ENCODE measurements at regions not wholly inside any gene's neighbourhood (a gene's known extent, or its start where the extent isn't known, plus 50 kb on each side); places are given as distances from the start of the nearest gene placed in this dataset.

- DNase-seq (ENCODE audit: low spot score) (no peak), ATAC-seq (no peak)
- no peak overlapping the region for H3K4me2 ChIP-seq
- H3K4me1 ChIP-seq (ENCODE audit: insufficient read depth): no peaks in the 10 kb centered on the region
- H4K20me1 ChIP-seq (replicated peaks; ENCODE audit: insufficient read depth): no peaks in the 10 kb centered on the region
- peaks cover 3% of the 10 kb centered on the region; the same call in 1 of the 2 replicates for H3K9me2 ChIP-seq (ENCODE audit: insufficient read depth)
- no peaks in the 10 kb centered on the region for H3K27me3 ChIP-seq (ENCODE audit: insufficient read depth)
- H3K27ac ChIP-seq (ENCODE audit: low read depth): no peak overlapping the region
- no peak overlapping the region for H3K4me3 Mint-ChIP-seq
- H3K79me2 ChIP-seq (replicated peaks; ENCODE audit: insufficient read depth): no peaks in the 10 kb centered on the region
- no peaks in the 10 kb centered on the region for H3F3A ChIP-seq (replicated peaks; ENCODE audit: low read depth)
- H3K4me1 Mint-ChIP-seq: no peaks in the 10 kb centered on the region
- no peak overlapping the region for H2AFZ ChIP-seq
- no peak overlapping the region for H3K4me3 ChIP-seq
- TF ChIP-seq ZNF462 (CRISPR knock-in tag; IDR thresholded peaks at IDR 0.05) (no peak), ZNF114 (CRISPR knock-in tag; IDR thresholded peaks at IDR 0.05) (no peak), EZH2 (IDR thresholded peaks at IDR 0.05; ENCODE audit: low read depth, unreplicated experiment) (no peak), REST (IDR thresholded peaks at IDR 0.05; ENCODE audit: unreplicated experiment) (no peak), POLR2AphosphoS5 (IDR thresholded peaks at IDR 0.05; ENCODE audit: low read depth) (no peak), CTCF (conservative IDR thresholded peaks at IDR 0.05; ENCODE audit: low read depth in 2 of 2) (no peak), EZH2phosphoT487 (IDR thresholded peaks at IDR 0.05; ENCODE audit: unreplicated experiment) (no peak), ZNF331 (CRISPR knock-in tag; IDR thresholded peaks at IDR 0.05; ENCODE audit: low read depth) (no peak), STAT1 (IDR thresholded peaks at IDR 0.05; ENCODE audit: unreplicated experiment) (no peak), ETS1 (IDR thresholded peaks at IDR 0.05) (no peak), JUNB (IDR thresholded peaks at IDR 0.05; ENCODE audit: unreplicated experiment) (no peak), NANOG (IDR thresholded peaks at IDR 0.05; ENCODE audit: borderline replicate concordance) (no peak), CREB1 (CRISPR knock-in tag; IDR thresholded peaks at IDR 0.05; ENCODE audit: low read depth) (no peak)
- H3K36me3 ChIP-seq (ENCODE audit: insufficient read depth): no peaks in the 10 kb centered on the region
- no peaks in the 10 kb centered on the region for H3K27me3 Mint-ChIP-seq (ENCODE audit: insufficient read depth, low read depth, poor library complexity)
- H3K27ac Mint-ChIP-seq: no peak overlapping the region
- H3K36me3 Mint-ChIP-seq (ENCODE audit: low read depth): no peaks in the 10 kb centered on the region
- no peaks in the 10 kb centered on the region for H3K9me3 Mint-ChIP-seq
Observed at GRCh38 chr15:96020133-96020532, 310.4 kb upstream of the NR2F2 start.
